Adrenal gland (tissue), 9 donors: ENCODE measurements at regions not wholly inside any gene's neighbourhood (a gene's known extent, or its start where the extent isn't known, plus 50 kb on each side); places are given as distances from the start of the nearest gene placed in this dataset.

ENCODE experiments used
- DNase-seq, 7 donors: peaks; one replicate each; pipeline ENCODE4 v3.0.0-alpha.2; 2019 to 2020
- H3K27ac ChIP-seq, 5 donors: fragments of 200-600 bp; sonication (generic) in 4 of 5; 1 replicate in 3 of 5; 2 replicates in 2 of 5; pipeline versions ENCODE4 v1.5.1 to v1.8.0; 2016 to 2020; ENCODE audit warnings: mild to moderate bottlenecking in 1 of 5
- H3K27me3 ChIP-seq: fragments of 200-600 bp; 2 replicates; pipeline ENCODE4 v1.8.0; 2021
- H3K36me3 ChIP-seq, 2 donors: fragments of 200-600 bp; replicated peaks in 1 of 2; 1 replicate in 1 of 2; 2 replicates in 1 of 2; pipeline versions ENCODE4 v1.5.1 to v1.8.0; 2018 to 2022
- H3K4me1 ChIP-seq, 2 donors: fragments of 200-600 bp; replicated peaks in 1 of 2; 1 replicate in 1 of 2; 2 replicates in 1 of 2; pipeline versions ENCODE4 v1.5.1 to v1.8.0; 2018 to 2021
- H3K4me3 ChIP-seq, 4 donors: fragments of 200-600 bp; sonication (generic) in 3 of 4; one replicate each; pipeline ENCODE4 v1.5.1; 2016 to 2018
- H3K9me3 ChIP-seq, 3 donors: fragments of 200-600 bp; sonication (generic) in 1 of 3; replicated peaks in 1 of 3; 1 replicate in 2 of 3; 2 replicates in 1 of 3; pipeline versions ENCODE4 v1.5.1 to v1.8.0; 2016 to 2021
- CTCF ChIP-seq, 6 experiments: fragments of 450-650 bp in 4 of 6; fragments of 200-600 bp in 2 of 6; sonication (generic) in 1 of 6; IDR thresholded peaks; 1 replicate in 5 of 6; 2 replicates in 1 of 6; pipeline versions ENCODE4 v1.5.1 to v1.8.0; 2016 to 2021; ENCODE audit warnings: antibody characterized with exemption in 6 of 6, mild to moderate bottlenecking in 2 of 6, moderate library complexity in 1 of 6
- POLR2A ChIP-seq, 2 donors: fragments of 450-650 bp; IDR thresholded peaks; one replicate each; pipeline ENCODE4 v1.6.1; 2017; ENCODE audit warnings: antibody characterized with exemption in 2 of 2, mild to moderate bottlenecking in 2 of 2, moderate library complexity in 1 of 2
- WGBS, 4 donors: extraction: QIAGEN DNeasy Blood & Tissue Kit in 2 of 4; methylation state at CpG; one replicate each; pipeline versions ENCODE4 v1.1.5 to v1.1.7; 2013 to 2017; 5-methylcytosine and 5-hydroxymethylcytosine counted together
- intact Hi-C, 2 donors: fragments of 100-400 bp; cut with DNase I; formaldehyde crosslinking; loops; one replicate each; pipeline versions ENCODE4 v1.14.1 to v1.15.0; 2022 to 2023
- donor health status: healthy with polysubstance abuse.
- donor health status: Bipolar disorder and iron deficiency.
- donor health status: DM: yes; HTN: yes; CAD: no.
- donor health status: DM: no; HTN: no; CAD: no.
- donor health status: DM: no; HTN: no; CAD: no.

- Histone ChIP-seq H3K4me1 (no peaks in the 10 kb centered on the region), H3K4me3 (no peak overlapping the region), H3K36me3 (no peaks in the 10 kb centered on the region), H3K9me3 (no peaks in the 10 kb centered on the region), H3K27me3 (no peaks in the 10 kb centered on the region), H3K27ac (no peak overlapping the region)
- no peak for TF ChIP-seq CTCF (IDR thresholded peaks at IDR 0.05)
- TF ChIP-seq POLR2A (IDR thresholded peaks at IDR 0.05), result no peak
- 64 to 81% (median 66%) methylated on average over 2 of the region's 2 CpGs for WGBS, 4 donors
- intact Hi-C loops, result no loop called here
- no peak for DNase-seq
These were observed 90.3 kb upstream of the ACO1 start for GRCh38 chr9:32294106-32294505.

- H3K36me3 ChIP-seq, result no peaks in the 10 kb centered on the region
- WGBS, 4 donors, result 40 to 57% (median 54%) methylated on average over 2 of the region's 2 CpGs
- no peak for DNase-seq
- TF ChIP-seq POLR2A (IDR thresholded peaks at IDR 0.05), result no peak
- TF ChIP-seq CTCF (IDR thresholded peaks at IDR 0.05), result no peak
- no peak overlapping the region for H3K27ac ChIP-seq
- H3K4me3 ChIP-seq, result no peak overlapping the region
- no peaks in the 10 kb centered on the region for H3K27me3 ChIP-seq
- H3K9me3 ChIP-seq, result no peaks in the 10 kb centered on the region
- intact Hi-C loops, result no loop called here
- H3K4me1 ChIP-seq, result no peaks in the 10 kb centered on the region
These were observed 84.1 kb upstream of the ACO1 start for GRCh38 chr9:32300373-32300772.

DNA sequence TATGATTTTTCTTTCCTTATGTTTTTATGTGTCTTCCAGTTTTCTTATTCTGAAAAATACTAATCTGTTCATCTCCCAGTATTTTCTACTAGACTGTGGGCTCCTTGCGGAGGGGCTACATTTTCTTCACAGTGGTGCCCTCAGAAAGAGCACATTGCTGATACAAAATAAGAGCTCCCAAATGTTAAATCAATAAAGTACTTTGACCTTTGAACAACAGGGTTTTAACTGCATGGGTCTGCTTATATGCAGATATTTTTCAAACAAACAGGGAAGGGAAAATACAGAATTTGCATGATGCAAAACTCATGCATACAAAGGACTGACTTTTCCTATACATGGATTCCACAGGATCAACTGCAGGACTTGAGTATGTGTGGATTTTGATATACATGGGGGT, 79.9 kb upstream of the ACO1 start:
- TF ChIP-seq CTCF (IDR thresholded peaks at IDR 0.05) (no peak), POLR2A (IDR thresholded peaks at IDR 0.05) (no peak)
- Histone ChIP-seq H3K36me3 (no peaks in the 10 kb centered on the region), H3K4me3 (no peak overlapping the region), H3K9me3 (no peaks in the 10 kb centered on the region), H3K27me3 (no peaks in the 10 kb centered on the region), H3K27ac (no peak overlapping the region), H3K4me1 (no peaks in the 10 kb centered on the region)
- DNase-seq, result no peak
- intact Hi-C loops, result no loop called here
- WGBS, 4 donors, result 0 to 32% (median 0%) methylated on average over 1 of the region's 1 CpG

- intact Hi-C loops, result no loop called here
- Histone ChIP-seq H3K27me3 (no peaks in the 10 kb centered on the region), H3K4me3 (no peak overlapping the region), H3K36me3 (no peaks in the 10 kb centered on the region), H3K4me1 (no peaks in the 10 kb centered on the region), H3K9me3 (no peaks in the 10 kb centered on the region), H3K27ac (no peak overlapping the region)
- no peak for DNase-seq
- TF ChIP-seq CTCF (IDR thresholded peaks at IDR 0.05) (no peak), POLR2A (IDR thresholded peaks at IDR 0.05) (no peak)
These were observed 78.4 kb upstream of the ACO1 start for GRCh38 chr9:32306006-32306405.
